HT-29 (cell line): ENCODE measurements at regions not wholly inside any gene's neighbourhood (a gene's known extent, or its start where the extent isn't known, plus 50 kb on each side); places are given as distances from the start of the nearest gene placed in this dataset.

Experiments used
- DNase-seq: peaks from one replicate; pipeline ENCODE4 v3.0.0-alpha.2; 2015; ENCODE audit warnings: low spot score

GRCh38 chr5:28544501-28544900 lies 1506.1 kb upstream of the CDH9 start:
- no peak for DNase-seq

- DNase-seq, result no peak
These were observed 1505.2 kb upstream of the CDH9 start for GRCh38 chr5:28543473-28544098.

GRCh38 chr5:28542987-28543386 lies 1504.6 kb upstream of the CDH9 start:
- DNase-seq, result no peak

GRCh38 chr5:28523888-28524635 lies 1485.7 kb upstream of the CDH9 start:
- DNase-seq, result no peak

- DNase-seq, result no peak
These were observed 1485.0 kb upstream of the CDH9 start for GRCh38 chr5:28523416-28523815.

GRCh38 chr5:28517691-28518090 lies 1479.3 kb upstream of the CDH9 start:
- no peak for DNase-seq

GRCh38 chr5:28516722-28517121 lies 1478.3 kb upstream of the CDH9 start:
- DNase-seq, result no peak

GRCh38 chr5:28512648-28513047 lies 1474.3 kb upstream of the CDH9 start:
- DNase-seq, result no peak

GRCh38 chr5:28505121-28505520 lies 1466.7 kb upstream of the CDH9 start:
- no peak for DNase-seq

GRCh38 chr5:28500511-28500910 lies 1462.1 kb upstream of the CDH9 start:
- DNase-seq, result no peak

GRCh38 chr5:28499766-28500290 lies 1461.4 kb upstream of the CDH9 start:
- DNase-seq, result no peak

- no peak for DNase-seq
These were observed 1457.5 kb upstream of the CDH9 start for GRCh38 chr5:28495876-28496275.

- DNase-seq, result no peak
These were observed 1455.1 kb upstream of the CDH9 start for GRCh38 chr5:28493456-28493855.

- no peak for DNase-seq
These were observed 1450.4 kb upstream of the CDH9 start for GRCh38 chr5:28488752-28489151.

- DNase-seq, result no peak
These were observed 1445.1 kb upstream of the CDH9 start for GRCh38 chr5:28483327-28484025.

GRCh38 chr5:28473531-28474107 lies 1435.2 kb upstream of the CDH9 start:
- peak; percentile 71 for DNase-seq

GRCh38 chr5:28468166-28468565 lies 1429.8 kb upstream of the CDH9 start:
- no peak for DNase-seq

GRCh38 chr5:28463728-28464127 lies 1425.3 kb upstream of the CDH9 start:
- no peak for DNase-seq

GRCh38 chr5:28451483-28451882 lies 1413.1 kb upstream of the CDH9 start:
- DNase-seq, result no peak

- DNase-seq, result no peak
These were observed 1412.6 kb upstream of the CDH9 start for GRCh38 chr5:28450997-28451396.

- DNase-seq, result no peak
These were observed 1410.4 kb upstream of the CDH9 start for GRCh38 chr5:28448791-28449190.

GRCh38 chr5:28430565-28431178 lies 1392.3 kb upstream of the CDH9 start:
- DNase-seq, result no peak
